HepG2 (cell line): ENCODE measurements at regions not wholly inside any gene's neighbourhood (a gene's known extent, or its start where the extent isn't known, plus 50 kb on each side); places are given as distances from the start of the nearest gene placed in this dataset.

ENCODE experiments used
- AHR ChIP-seq: IDR thresholded peaks from 2 replicates; pipeline ENCODE4 v1.6.1; 2018; ENCODE audit warnings: missing genetic modification reagents, missing compliant biosample characterization
- ARNT ChIP-seq: fragments of 450-650 bp; IDR thresholded peaks from 2 replicates; pipeline ENCODE4 v1.6.1; 2017
- ATF1 ChIP-seq: IDR thresholded peaks from 2 replicates; pipeline ENCODE4 v1.6.1; 2016; ENCODE audit warnings: mild to moderate bottlenecking, control low read depth
- HNRNPUL1 ChIP-seq: fragments of 200-400 bp; formaldehyde crosslinking; IDR thresholded peaks from 2 replicates; pipeline ENCODE4 v1.6.1; 2017; ENCODE audit warnings: low read depth, mild to moderate bottlenecking, low read length, moderate library complexity
- HOXD1 ChIP-seq: sonication (generic); formaldehyde crosslinking; IDR thresholded peaks from 2 replicates; pipeline ENCODE4 v1.5.0; 2020; ENCODE audit warnings: missing genetic modification reagents
- KDM6A ChIP-seq: IDR thresholded peaks from 2 replicates; pipeline ENCODE4 v1.6.1; 2016; ENCODE audit warnings: low read depth
- NFE2L2 ChIP-seq: fragments of 150-350 bp; IDR thresholded peaks from 2 replicates; pipeline ENCODE4 v1.6.1; 2014; ENCODE audit warnings: low read length
- POLR2G ChIP-seq: fragments of 200-400 bp; formaldehyde crosslinking; IDR thresholded peaks from 2 replicates; pipeline ENCODE4 v1.6.1; 2018; ENCODE audit warnings: mild to moderate bottlenecking, low read depth, low read length, moderate library complexity
- RARA ChIP-seq: IDR thresholded peaks from 2 replicates; pipeline ENCODE4 v1.6.1; 2016; ENCODE audit warnings: missing genetic modification reagents, missing compliant biosample characterization
- SNAI1 ChIP-seq: sonication (generic); formaldehyde crosslinking; IDR thresholded peaks from 2 replicates; pipeline ENCODE4 v1.5.0; 2020; ENCODE audit warnings: mild to moderate bottlenecking, missing genetic modification reagents, borderline replicate concordance
- SOX5 ChIP-seq: IDR thresholded peaks from 2 replicates; pipeline ENCODE4 v1.6.1; 2016; ENCODE audit warnings: borderline replicate concordance
- YY1 ChIP-seq: IDR thresholded peaks from 2 replicates; pipeline ENCODE4 v1.6.1; 2011; ENCODE audit warnings: low read length, low read depth, moderate library complexity, mild to moderate bottlenecking; ENCODE audit not compliant: insufficient read depth, insufficient replicate concordance
- ZNF331 ChIP-seq: sonication (generic); formaldehyde crosslinking; IDR thresholded peaks from 2 replicates; pipeline ENCODE4 v1.4.0; 2020; ENCODE audit warnings: missing genetic modification reagents
- ZNF724P ChIP-seq: sonication (generic); formaldehyde crosslinking; IDR thresholded peaks from 2 replicates; pipeline ENCODE4 v1.8.0; 2022; ENCODE audit warnings: missing genetic modification reagents, borderline replicate concordance
- ZNF83 ChIP-seq: sonication (generic); formaldehyde crosslinking; IDR thresholded peaks from 2 replicates; pipeline ENCODE4 v1.4.0; 2020; ENCODE audit warnings: missing genetic modification reagents, mild to moderate bottlenecking, borderline replicate concordance
- ZNF878 ChIP-seq: sonication (generic); formaldehyde crosslinking; IDR thresholded peaks from 2 replicates; pipeline ENCODE4 v1.8.1; 2023; ENCODE audit warnings: mild to moderate bottlenecking, missing genetic modification reagents, moderate library complexity
- TF ChIP-seq, protein P1 (sequence below), 2 experiments: sonication (generic) in 1 of 2; formaldehyde crosslinking in 1 of 2; IDR thresholded peaks; 2 replicates each; pipeline versions ENCODE4 v1.6.1 to v1.9.0; 2014 to 2022; ENCODE audit warnings: antibody characterized with exemption in 1 of 2, borderline replicate concordance in 1 of 2, inconsistent platforms in 1 of 2, low read depth in 1 of 2, missing genetic modification reagents in 1 of 2
- TF ChIP-seq, protein P2 (sequence below), 2 experiments: IDR thresholded peaks; 2 replicates each; pipeline ENCODE4 v1.6.1; 2011 to 2012; ENCODE audit warnings: low read length in 2 of 2, borderline replicate concordance in 1 of 2, low read depth in 1 of 2, mild to moderate bottlenecking in 1 of 2, moderate library complexity in 1 of 2
- TF ChIP-seq, protein P3 (sequence below): sonication (generic); formaldehyde crosslinking; IDR thresholded peaks from 2 replicates; pipeline ENCODE4 v1.4.0; 2020; ENCODE audit warnings: low read depth, mild to moderate bottlenecking, missing genetic modification reagents

DNA sequence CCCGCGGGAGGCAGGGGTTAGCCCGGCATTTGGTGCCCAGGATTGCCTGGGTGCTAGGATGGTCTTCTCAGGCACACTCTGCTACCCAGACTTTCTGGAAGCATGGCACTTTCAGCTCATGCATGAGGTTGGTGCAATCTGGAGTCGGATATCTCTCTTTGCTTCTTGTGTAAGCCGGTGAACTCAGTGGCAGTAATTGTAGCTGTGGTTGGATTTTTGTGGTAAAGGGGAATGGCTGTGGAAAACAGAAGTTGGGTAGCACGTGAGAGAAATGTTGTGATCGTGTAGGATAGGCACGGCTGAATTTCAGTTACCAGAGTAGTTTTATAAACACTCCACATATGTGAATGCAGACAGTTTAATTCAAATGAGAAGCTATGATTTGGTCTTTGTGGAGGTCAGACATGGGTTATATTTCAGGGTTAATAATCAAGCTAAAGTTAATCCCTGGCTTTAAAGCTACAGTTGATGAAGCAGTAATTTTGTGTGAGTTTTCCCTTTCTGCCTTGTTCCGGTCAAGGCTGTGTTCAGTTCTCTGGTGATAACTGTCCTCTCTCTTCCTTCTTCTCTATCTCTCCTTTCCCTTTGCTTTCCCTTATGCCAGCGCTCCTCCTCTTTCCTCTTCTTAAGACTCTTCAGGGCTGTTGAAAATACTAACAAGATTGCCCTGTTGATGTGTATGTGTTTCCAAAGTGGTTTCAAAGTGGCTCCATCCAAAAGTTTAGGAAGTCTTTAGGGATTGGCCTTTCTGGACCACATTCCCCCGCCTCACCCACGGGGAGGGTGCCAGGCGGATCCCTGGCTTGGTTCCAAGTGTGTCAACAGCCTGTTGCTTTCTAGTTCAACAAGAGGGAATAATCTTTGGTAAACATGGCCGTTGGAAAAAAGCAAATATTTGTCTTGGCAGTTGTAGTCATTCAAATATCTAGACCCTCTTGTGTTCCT lies 404.6 kb upstream of the C2CD4B start (continued):
- TF ChIP-seq, protein P1, sequence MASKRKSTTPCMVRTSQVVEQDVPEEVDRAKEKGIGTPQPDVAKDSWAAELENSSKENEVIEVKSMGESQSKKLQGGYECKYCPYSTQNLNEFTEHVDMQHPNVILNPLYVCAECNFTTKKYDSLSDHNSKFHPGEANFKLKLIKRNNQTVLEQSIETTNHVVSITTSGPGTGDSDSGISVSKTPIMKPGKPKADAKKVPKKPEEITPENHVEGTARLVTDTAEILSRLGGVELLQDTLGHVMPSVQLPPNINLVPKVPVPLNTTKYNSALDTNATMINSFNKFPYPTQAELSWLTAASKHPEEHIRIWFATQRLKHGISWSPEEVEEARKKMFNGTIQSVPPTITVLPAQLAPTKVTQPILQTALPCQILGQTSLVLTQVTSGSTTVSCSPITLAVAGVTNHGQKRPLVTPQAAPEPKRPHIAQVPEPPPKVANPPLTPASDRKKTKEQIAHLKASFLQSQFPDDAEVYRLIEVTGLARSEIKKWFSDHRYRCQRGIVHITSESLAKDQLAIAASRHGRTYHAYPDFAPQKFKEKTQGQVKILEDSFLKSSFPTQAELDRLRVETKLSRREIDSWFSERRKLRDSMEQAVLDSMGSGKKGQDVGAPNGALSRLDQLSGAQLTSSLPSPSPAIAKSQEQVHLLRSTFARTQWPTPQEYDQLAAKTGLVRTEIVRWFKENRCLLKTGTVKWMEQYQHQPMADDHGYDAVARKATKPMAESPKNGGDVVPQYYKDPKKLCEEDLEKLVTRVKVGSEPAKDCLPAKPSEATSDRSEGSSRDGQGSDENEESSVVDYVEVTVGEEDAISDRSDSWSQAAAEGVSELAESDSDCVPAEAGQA (IDR thresholded peaks at IDR 0.05; ENCODE audit: low read depth), result no peak
- TF ChIP-seq, protein P1 (CRISPR knock-in tag; IDR thresholded peaks at IDR 0.05; ENCODE audit: borderline replicate concordance), result no peak
- TF ChIP-seq NFE2L2, result no peak
- no peak for TF ChIP-seq ARNT
- TF ChIP-seq ZNF878 (CRISPR knock-in tag), result peak; percentile 92
- no peak for TF ChIP-seq AHR
- TF ChIP-seq, protein P2, sequence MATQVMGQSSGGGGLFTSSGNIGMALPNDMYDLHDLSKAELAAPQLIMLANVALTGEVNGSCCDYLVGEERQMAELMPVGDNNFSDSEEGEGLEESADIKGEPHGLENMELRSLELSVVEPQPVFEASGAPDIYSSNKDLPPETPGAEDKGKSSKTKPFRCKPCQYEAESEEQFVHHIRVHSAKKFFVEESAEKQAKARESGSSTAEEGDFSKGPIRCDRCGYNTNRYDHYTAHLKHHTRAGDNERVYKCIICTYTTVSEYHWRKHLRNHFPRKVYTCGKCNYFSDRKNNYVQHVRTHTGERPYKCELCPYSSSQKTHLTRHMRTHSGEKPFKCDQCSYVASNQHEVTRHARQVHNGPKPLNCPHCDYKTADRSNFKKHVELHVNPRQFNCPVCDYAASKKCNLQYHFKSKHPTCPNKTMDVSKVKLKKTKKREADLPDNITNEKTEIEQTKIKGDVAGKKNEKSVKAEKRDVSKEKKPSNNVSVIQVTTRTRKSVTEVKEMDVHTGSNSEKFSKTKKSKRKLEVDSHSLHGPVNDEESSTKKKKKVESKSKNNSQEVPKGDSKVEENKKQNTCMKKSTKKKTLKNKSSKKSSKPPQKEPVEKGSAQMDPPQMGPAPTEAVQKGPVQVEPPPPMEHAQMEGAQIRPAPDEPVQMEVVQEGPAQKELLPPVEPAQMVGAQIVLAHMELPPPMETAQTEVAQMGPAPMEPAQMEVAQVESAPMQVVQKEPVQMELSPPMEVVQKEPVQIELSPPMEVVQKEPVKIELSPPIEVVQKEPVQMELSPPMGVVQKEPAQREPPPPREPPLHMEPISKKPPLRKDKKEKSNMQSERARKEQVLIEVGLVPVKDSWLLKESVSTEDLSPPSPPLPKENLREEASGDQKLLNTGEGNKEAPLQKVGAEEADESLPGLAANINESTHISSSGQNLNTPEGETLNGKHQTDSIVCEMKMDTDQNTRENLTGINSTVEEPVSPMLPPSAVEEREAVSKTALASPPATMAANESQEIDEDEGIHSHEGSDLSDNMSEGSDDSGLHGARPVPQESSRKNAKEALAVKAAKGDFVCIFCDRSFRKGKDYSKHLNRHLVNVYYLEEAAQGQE (IDR thresholded peaks at IDR 0.05; ENCODE audit: borderline replicate concordance in 1 of 2, low read depth in 1 of 2, low read length in 2 of 2), result peak in 1 of 2 experiments; percentile 84; a peak in 2 of 4 replicates
- TF ChIP-seq SNAI1 (CRISPR knock-in tag), result no peak
- TF ChIP-seq YY1, result no peak
- peak; percentile 96 for TF ChIP-seq RARA
- TF ChIP-seq POLR2G, result no peak
- peak; percentile 89 for TF ChIP-seq HOXD1 (CRISPR knock-in tag)
- peak; percentile 59; the same call in 1 of the 2 replicates for TF ChIP-seq ATF1 (CRISPR knock-in tag)
- TF ChIP-seq, protein P3, sequence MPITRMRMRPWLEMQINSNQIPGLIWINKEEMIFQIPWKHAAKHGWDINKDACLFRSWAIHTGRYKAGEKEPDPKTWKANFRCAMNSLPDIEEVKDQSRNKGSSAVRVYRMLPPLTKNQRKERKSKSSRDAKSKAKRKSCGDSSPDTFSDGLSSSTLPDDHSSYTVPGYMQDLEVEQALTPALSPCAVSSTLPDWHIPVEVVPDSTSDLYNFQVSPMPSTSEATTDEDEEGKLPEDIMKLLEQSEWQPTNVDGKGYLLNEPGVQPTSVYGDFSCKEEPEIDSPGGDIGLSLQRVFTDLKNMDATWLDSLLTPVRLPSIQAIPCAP (CRISPR knock-in tag), result no peak
- peak; percentile 46; the same call in 1 of the 2 replicates for TF ChIP-seq KDM6A
- TF ChIP-seq ZNF331, result peak; percentile 78
- TF ChIP-seq ZNF724P, result no peak
- no peak for TF ChIP-seq HNRNPUL1
- TF ChIP-seq SOX5, result peak; percentile 92
- TF ChIP-seq ZNF83 (CRISPR knock-in tag), result no peak
